GM12878 (cell line): ENCODE measurements at regions not wholly inside any gene's neighbourhood (a gene's known extent, or its start where the extent isn't known, plus 50 kb on each side); places are given as distances from the start of the nearest gene placed in this dataset.

Experiments
- BCL11A ChIP-seq: IDR thresholded peaks from 2 replicates; pipeline ENCODE4 v1.6.1; 2011; ENCODE audit warnings: low read depth, low read length
- EGR1 ChIP-seq, 2 experiments: IDR thresholded peaks; 1 replicate in 1 of 2; 2 replicates in 1 of 2; pipeline ENCODE4 v1.6.1; 2011 to 2012; ENCODE audit warnings: low read depth in 2 of 2, low read length in 2 of 2, borderline replicate concordance in 1 of 2, mild to moderate bottlenecking in 1 of 2, moderate library complexity in 1 of 2
- HDAC2 ChIP-seq: fragments of 200-600 bp; sonication (generic); IDR thresholded peaks from 2 replicates; pipeline ENCODE4 v1.6.1; 2017
- MYB ChIP-seq: fragments of 150-350 bp; IDR thresholded peaks from 2 replicates; pipeline ENCODE4 v1.6.1; 2014; ENCODE audit warnings: mild to moderate bottlenecking, low read depth, low read length, borderline replicate concordance
- NR2C2 ChIP-seq: IDR thresholded peaks from 2 replicates; pipeline ENCODE4 v1.6.1; 2011; ENCODE audit warnings: borderline replicate concordance, low read depth; ENCODE audit not compliant: control insufficient read depth, insufficient read length
- RFX5 ChIP-seq: IDR thresholded peaks from 2 replicates; pipeline ENCODE4 v1.6.1; 2011; ENCODE audit warnings: low read depth, low read length, improper control_type of control experiment
- TCF12 ChIP-seq: IDR thresholded peaks from 2 replicates; pipeline ENCODE4 v1.6.1; 2011; ENCODE audit warnings: low read depth, mild to moderate bottlenecking, low read length
- ZBED1 ChIP-seq: IDR thresholded peaks from 2 replicates; pipeline ENCODE4 v1.6.1; 2016; ENCODE audit warnings: borderline replicate concordance
- TF ChIP-seq, protein P1 (sequence below): fragments of 450-650 bp; formaldehyde crosslinking; IDR thresholded peaks from 2 replicates; pipeline ENCODE4 v1.5.0; 2022; ENCODE audit warnings: mild to moderate bottlenecking, missing genetic modification characterization
- TF ChIP-seq, protein P2 (sequence below): IDR thresholded peaks from 2 replicates; pipeline ENCODE4 v1.6.1; 2012; ENCODE audit warnings: low read depth, low read length, improper control_type of control experiment
- TF ChIP-seq, protein P3 (sequence below): IDR thresholded peaks from 2 replicates; pipeline ENCODE4 v1.6.1; 2012; ENCODE audit warnings: improper control_type of control experiment, low read depth, low read length; ENCODE audit not compliant: insufficient replicate concordance

DNA sequence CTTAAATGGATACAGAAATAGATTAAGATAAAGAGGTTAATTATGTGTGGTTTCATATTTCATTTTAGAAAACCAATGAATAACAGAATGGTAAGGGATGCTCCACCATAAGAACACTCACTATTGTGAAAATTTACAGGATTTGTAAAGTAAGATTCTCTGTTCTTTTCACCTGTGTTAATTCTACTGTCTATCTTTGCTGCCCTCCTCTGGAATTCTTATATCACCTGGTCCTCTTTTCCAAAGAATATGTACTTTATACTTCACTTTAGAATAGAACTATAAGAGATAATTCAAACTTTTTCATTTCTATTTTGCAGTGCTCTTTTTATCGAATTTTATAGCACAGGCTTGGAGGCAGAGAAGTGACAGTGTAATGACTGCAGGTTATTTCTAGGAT, 213.4 kb downstream of the LURAP1L start (continued):
- TF ChIP-seq, protein P1, sequence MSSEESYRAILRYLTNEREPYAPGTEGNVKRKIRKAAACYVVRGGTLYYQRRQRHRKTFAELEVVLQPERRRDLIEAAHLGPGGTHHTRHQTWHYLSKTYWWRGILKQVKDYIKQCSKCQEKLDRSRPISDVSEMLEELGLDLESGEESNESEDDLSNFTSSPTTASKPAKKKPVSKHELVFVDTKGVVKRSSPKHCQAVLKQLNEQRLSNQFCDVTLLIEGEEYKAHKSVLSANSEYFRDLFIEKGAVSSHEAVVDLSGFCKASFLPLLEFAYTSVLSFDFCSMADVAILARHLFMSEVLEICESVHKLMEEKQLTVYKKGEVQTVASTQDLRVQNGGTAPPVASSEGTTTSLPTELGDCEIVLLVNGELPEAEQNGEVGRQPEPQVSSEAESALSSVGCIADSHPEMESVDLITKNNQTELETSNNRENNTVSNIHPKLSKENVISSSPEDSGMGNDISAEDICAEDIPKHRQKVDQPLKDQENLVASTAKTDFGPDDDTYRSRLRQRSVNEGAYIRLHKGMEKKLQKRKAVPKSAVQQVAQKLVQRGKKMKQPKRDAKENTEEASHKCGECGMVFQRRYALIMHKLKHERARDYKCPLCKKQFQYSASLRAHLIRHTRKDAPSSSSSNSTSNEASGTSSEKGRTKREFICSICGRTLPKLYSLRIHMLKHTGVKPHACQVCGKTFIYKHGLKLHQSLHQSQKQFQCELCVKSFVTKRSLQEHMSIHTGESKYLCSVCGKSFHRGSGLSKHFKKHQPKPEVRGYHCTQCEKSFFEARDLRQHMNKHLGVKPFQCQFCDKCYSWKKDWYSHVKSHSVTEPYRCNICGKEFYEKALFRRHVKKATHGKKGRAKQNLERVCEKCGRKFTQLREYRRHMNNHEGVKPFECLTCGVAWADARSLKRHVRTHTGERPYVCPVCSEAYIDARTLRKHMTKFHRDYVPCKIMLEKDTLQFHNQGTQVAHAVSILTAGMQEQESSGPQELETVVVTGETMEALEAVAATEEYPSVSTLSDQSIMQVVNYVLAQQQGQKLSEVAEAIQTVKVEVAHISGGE (CRISPR knock-in tag): no peak
- no peak for TF ChIP-seq EGR1 (IDR thresholded peaks at IDR 0.05; ENCODE audit: borderline replicate concordance in 1 of 2, low read depth in 2 of 2, low read length in 2 of 2)
- TF ChIP-seq TCF12: no peak
- TF ChIP-seq ZBED1: no peak
- TF ChIP-seq RFX5: no peak
- TF ChIP-seq NR2C2: no peak
- no peak for TF ChIP-seq BCL11A
- TF ChIP-seq, protein P2, sequence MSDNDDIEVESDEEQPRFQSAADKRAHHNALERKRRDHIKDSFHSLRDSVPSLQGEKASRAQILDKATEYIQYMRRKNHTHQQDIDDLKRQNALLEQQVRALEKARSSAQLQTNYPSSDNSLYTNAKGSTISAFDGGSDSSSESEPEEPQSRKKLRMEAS: no peak
- TF ChIP-seq MYB: no peak
- TF ChIP-seq, protein P3, sequence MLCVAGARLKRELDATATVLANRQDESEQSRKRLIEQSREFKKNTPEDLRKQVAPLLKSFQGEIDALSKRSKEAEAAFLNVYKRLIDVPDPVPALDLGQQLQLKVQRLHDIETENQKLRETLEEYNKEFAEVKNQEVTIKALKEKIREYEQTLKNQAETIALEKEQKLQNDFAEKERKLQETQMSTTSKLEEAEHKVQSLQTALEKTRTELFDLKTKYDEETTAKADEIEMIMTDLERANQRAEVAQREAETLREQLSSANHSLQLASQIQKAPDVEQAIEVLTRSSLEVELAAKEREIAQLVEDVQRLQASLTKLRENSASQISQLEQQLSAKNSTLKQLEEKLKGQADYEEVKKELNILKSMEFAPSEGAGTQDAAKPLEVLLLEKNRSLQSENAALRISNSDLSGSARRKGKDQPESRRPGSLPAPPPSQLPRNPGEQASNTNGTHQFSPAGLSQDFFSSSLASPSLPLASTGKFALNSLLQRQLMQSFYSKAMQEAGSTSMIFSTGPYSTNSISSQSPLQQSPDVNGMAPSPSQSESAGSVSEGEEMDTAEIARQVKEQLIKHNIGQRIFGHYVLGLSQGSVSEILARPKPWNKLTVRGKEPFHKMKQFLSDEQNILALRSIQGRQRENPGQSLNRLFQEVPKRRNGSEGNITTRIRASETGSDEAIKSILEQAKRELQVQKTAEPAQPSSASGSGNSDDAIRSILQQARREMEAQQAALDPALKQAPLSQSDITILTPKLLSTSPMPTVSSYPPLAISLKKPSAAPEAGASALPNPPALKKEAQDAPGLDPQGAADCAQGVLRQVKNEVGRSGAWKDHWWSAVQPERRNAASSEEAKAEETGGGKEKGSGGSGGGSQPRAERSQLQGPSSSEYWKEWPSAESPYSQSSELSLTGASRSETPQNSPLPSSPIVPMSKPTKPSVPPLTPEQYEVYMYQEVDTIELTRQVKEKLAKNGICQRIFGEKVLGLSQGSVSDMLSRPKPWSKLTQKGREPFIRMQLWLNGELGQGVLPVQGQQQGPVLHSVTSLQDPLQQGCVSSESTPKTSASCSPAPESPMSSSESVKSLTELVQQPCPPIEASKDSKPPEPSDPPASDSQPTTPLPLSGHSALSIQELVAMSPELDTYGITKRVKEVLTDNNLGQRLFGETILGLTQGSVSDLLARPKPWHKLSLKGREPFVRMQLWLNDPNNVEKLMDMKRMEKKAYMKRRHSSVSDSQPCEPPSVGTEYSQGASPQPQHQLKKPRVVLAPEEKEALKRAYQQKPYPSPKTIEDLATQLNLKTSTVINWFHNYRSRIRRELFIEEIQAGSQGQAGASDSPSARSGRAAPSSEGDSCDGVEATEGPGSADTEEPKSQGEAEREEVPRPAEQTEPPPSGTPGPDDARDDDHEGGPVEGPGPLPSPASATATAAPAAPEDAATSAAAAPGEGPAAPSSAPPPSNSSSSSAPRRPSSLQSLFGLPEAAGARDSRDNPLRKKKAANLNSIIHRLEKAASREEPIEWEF: no peak
- TF ChIP-seq HDAC2: no peak
- TF ChIP-seq, all 136 proteins: peak for 0
